ENCODE measurements at regions not wholly inside any gene's neighbourhood (a gene's known extent, or its start where the extent isn't known, plus 50 kb on each side); places are given as distances from the start of the nearest gene placed in this dataset.

DNA sequence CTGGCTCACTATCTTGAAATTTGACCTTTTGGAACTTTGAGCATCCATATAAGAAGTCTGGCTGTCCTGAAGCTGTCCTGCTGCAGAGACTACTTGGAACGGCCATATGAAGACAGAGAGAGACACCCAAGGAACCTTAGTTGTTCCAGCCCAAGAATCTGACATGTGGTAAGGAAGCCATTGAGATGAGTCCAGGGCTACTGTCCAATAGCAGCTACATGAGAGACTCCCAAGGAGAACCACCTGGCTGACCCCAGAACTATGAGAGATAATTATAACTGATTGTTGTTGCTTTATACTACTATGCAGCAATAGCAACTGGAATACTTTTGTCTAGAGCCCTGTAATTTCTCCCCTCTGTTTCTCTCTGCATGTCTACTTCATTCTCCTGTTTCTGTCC, 234.3 kb upstream of the TANK start:
- DNase-seq: no peak

DNA sequence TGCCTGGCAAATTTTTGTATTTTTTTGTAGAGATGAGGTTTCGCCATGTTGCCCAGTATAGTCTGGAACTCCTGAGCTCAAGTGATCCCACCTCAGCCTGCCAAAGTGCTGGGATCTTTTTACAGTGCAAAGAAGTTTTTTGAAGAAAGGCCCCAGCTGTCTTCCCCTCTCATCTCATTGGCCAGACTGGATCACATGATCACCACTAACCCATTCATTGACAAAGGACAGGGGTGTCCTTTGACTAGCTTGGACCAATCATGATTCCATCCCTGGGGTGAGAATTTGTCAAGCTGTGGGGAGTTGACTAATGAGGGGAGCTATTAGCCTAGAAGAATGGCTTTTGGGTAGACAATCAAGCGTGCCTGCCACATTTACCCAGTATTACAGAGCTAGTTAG, 232.9 kb upstream of the TANK start:
- no peak for DNase-seq

DNA sequence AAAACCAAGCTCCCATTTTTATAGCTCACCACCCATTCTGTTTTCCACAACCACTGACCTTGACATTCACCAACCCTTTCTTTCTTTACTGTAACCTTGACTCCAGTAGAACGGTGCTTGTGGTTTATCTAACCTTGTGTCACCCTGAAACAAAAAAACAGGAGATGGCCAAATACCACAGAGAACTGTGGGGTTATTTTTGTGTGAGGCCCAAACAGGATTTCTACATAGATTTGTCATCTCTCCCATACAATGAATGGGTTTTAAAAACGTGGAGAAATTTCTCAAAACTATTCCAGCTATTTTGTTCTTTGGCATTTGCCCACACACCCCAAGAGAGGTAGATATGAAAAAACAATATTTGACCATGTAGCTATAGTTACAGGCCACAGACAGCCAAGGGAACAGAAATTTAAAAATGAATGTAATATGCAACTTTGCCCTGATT, 231.3 kb upstream of the TANK start:
- no peak for DNase-seq

DNA sequence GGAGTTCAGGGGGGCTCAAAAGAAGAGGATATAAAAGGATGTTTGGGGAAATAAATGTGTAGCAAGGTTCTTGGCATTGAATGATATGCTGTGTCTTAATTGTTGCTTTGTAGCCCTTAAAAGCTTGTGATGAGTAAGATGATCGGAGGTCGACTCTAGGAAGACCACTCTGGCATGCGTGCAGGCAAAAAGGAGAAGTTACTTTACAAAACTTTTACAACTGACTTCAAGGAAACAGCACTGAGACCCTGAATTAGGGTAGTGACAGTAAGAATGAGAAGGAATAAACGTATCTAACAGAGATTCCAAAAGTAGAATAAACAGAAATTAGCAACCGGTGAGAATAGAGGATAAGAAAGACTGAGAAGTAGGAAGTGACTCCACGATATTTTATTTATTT, 228.7 kb upstream of the TANK start:
- DNase-seq: no peak

DNA sequence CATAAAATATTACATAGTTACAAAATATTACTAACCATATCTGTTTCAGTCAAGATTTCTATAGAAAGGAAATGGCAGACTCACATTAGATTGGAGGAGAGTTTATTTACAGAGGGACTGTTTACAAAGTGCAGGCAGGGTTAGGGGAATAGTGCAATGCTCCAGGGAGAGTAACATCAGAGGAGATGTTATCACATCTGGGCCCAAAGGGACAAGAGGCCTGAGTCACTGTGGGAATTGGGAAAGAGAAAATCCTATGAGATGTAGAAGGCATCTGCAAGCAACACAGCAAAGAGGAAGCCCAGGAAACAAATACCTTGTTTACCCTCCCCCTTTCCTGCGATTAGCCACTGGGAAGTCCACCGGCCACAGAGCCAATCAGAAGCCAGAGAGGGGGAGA, 227.3 kb upstream of the TANK start:
- DNase-seq: no peak

DNA sequence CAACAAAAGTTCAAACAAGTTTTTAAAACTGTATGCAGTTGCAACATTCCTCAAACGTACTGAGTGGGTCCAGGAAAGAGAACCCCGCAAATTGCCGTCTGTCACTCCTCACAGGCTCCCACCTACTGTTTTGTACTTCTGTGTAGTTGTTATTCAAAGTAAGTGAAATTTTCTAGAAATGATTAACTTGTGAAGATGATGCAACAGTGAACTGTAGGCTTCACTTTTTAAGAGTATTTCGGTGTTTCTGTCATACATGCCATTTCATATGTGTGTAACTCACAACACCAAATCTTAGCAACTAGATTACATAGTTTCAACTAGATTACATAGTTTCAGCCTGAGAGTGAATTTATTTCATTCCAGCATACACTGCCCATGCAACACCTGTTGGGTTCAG, 226.0 kb upstream of the TANK start:
- DNase-seq: no peak

DNA sequence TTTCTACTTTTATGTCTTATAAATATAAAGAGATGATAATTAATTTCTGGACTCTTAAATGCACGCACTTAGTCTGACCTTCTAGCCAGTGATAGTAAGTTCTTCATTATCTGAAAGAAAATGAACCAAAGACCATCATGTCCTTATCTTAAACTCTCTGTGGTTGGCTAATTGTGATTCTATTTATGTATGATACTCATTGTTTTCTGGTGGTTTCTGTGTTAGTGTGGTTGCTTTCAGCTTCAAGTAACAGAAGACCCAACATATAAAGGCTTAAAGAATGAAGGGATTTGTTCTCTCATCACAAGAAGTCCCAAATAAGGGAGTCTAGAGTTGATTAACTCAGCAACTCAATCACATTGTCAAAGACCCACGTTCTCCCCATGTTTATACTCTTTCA, 225.2 kb upstream of the TANK start:
- no peak for DNase-seq

DNA sequence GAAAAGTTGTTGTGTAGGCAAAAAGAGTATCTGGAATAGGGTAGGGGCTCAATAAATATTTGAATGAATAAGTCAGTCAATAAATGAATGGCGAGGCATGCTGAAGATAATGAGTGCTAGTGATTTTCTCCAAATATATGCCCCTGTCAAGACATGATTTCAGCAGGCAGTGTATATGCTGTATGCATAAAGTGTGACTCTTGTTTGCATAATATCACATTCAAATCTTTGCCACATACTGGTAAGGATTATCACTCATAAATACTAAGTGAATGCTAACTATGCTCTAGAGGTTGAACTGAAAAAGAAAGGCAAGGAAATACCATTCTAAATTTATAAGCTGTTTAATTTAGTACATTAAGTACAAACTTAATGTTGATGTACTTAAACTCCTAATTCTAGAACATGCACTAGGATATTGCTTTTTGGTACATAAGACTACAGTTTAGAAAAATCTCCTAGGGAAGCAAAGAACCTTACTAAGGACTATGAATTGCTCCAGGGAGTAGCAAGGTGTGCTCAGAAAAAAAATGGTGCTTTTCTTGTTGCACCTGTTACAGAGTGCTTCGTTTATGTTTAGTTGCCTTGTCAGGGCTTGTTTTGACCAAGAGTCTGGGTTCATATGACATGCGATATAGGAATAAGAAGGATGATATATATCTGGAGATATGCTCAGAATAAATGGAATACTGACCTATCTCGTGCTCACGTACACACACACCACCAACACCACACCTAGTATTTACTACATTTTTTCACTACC, 224.0 kb upstream of the TANK start:
- no peak for DNase-seq

DNA sequence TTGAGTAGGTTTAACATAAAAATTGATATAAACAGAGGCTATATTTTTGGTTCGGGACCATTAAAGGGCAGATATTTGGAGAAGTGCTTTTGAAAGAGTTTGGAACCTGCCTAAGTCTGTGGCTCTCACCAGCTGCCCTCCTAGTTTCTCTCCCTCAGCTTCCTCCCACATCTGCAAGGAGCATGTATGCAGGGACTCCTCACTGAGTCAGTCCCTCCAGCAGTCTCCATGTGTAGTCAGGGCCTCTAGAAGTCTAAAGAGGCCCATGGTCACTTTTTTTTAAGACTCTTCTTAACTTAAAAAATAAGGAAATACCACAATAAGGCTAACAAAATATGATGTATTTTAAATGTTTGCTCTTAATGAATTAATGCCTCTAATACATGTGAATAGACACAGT, 220.0 kb upstream of the TANK start:
- no peak for DNase-seq

DNA sequence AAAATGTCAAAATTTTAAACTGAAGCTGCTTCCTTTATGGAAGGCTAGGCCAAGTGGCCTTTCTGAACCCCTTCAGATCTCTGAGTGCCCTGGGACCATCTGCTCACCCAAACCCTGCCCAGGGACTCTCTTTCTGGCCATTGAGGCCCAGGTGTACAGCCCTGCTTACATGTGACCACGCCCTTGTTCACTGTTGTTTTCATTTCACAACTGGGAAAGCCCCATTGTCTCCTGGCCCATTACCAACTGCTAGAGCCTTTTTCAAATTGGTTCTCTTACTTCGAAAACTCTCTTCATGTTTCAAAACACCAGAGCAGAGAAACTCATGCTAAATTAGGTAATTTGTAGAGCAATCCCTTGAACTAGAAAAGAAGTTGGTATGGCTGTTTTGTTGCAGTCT, 219.5 kb upstream of the TANK start:
- no peak for DNase-seq

DNA sequence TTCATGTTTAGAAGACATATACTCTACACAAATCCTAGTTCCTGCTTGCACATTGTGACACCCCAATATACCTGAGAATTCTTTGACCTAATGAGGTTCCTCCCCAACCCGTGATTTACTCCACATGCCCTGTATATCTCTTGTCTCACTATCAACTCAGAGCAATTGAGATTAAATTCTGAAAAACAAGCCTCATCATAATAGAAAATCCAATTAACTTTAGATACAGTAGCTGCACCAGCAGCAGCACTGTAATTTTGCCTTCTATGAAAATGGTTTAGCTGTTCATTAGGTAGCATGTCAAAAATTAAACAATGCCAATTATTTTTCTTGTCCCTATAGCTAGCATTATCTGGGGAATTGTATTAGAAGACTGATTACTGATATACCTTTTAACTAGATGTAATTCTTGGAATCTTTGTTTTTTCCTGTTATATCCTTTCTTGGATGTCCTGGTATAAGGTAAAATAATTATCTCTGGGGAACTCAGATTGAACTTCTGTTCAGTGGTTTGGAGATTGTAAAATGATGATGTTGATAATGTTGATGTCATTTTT, 218.9 kb upstream of the TANK start:
- DNase-seq: no peak

DNA sequence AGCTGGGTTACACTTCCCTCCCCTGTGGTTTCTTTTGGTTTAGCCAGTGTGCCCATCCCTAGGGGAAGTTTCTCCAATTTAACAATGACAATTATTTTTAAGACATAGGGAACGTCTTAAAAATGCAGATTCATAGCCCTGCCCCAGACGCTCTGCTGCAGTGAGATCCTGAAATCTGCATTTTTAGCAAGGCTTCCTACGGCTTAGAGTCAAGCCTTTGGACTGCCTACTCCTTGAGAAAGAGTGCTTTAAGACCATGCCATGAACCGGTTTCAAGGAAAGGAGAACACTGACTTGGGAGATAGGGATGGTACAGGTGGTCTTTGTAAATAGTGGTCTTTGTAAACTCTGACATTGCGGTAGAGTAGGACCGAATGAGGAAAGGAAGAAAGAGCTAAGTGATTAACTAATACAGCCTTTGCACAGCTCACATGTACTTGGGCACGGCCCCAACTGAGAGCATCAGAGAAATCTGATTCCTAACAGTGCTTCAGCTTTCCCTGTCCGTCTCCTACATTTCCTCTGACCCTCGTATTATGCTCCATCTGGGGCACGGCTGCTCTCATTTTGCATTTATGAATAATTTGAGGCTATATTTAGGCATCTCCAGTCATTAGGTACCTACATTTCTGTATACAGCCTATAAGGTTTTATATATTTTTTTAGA, 217.6 kb upstream of the TANK start:
- no peak for DNase-seq

DNA sequence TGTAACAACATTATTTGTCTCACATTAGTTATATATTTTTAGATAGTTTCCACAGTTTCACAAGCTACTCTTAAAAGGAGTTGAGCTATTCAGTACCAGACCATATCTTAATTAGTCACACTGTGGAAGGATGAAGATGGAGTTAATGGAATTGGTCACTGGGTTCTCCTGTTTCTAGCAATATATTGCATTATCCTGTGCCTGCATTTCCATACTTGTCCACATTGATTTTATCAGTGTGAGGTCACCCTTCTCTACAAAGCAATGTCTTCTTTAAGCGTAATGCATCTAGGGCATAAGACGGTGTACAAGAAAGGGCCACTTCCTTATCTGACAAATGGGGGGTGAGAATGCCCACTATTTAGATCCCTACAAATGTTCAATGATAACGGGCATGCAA, 216.8 kb upstream of the TANK start:
- no peak for DNase-seq

DNA sequence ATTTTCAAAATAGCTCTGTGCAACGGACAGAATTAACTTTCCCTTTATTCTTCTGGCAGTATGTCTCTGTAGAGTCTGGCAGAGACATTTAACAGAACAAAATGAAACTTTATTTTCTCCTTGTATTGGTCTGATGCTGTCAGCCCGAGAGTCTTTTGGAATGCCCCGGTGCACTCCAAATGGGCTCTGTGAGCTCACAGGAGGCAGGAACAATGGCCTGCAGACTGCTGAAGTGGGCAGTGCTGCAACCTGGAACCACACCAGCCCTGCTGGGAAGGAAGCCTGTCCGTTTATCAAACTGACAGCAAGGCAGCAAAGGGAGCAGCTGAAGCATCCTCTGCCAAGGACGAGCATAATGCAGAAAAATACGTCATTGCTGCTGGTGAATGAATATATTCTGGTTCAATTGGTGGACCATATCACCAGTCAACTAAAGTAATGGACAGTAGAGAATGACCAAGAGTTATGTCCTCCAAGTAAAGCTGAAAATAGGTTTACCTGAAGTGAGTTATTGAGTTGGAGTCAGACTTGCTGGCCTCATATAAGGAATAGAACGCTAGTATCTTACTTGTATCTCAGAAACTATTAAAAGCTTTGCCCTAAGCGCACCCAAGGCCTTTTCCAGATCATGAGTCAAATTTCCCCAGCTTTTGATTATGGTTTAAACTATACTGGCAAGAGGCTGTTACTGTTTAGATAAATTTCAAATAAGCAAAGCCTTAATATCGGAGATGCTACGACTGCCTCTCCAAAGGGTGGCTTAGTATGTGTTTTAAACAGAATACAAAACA, 207.6 kb upstream of the TANK start:
- no peak for DNase-seq

DNA sequence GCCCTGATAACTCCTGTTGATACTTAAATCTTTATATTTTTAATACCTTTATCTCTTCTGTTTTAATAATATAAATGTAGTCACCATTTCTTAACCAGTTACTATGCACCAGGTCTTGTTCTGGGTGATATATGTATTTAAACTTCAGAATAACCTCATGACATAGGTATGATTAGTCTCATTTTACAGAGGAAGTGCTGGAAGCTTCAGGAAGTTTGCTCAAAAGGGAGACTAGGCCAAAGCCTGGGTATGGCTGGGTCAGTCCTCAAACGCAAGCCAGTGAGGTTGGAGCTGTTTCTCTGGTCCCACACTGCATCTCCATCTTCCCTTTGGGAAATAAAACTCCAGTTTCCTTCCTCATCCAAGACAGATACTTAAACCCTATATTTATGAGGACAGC, 204.7 kb upstream of the TANK start:
- no peak for DNase-seq

DNA sequence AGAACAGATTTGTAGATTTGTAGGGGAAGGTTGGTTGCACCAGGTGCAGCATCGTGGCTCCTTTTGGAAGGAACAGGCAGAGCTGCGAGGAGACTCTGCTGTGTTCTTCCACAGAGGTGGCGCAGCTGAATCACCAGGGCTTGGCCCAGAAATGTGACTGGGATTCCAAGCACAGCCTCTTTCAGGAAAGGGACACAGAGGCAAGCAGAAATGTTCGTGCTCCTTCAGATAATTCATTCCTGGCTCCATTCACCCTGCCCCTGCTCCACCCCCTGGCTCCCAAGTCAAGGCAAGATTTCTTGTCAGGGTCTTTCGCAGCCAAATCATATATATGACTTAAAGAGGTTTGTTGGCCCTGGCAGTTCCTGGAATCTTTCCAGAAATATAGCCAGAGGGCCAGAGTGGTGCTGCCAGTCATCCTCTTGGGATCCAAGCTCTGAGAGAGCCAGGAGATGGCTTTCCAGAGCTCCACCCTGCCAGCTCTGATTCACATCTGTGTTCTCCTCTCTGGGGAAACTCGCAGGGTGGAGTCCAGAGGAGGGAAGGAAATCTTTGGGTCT, 203.9 kb upstream of the TANK start:
- DNase-seq: no peak

DNA sequence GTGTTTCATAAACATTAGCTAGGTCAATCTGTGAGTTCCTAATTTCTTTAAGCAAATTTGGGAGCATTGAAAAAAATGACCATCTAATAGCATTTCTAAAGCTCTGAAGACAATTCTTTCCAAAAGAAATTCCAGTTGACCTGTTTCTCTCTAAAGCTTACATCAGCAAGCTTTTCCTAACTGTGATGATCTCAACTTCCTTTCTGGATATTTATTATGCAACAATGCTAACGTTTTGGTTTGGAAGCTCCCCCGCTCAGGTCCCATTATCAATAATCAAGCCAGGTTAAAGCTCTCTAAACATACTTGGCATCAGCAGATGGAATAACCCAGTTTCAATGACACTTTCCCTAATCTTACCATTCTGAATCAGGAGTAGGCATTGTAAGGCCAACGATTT, 196.3 kb upstream of the TANK start:
- DNase-seq: no peak

DNA sequence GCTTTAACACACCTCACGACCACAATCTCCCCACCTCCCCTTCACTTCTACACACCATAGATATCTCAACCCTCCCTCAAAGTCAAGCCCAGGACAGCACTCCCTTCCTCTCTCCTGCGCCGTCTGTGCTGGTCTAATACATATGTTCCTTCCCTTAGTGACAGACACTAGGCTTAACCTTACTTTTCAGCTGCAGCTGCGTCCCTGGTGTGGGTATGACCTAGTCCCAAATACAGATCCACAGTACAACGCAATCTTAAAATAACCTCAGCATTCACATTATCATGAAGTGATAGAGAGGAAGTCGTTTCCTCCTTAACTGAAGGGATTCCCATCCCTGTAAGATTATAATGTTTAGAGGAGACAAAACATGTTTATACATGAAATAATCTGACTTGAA, 192.7 kb upstream of the TANK start:
- no peak for DNase-seq

DNA sequence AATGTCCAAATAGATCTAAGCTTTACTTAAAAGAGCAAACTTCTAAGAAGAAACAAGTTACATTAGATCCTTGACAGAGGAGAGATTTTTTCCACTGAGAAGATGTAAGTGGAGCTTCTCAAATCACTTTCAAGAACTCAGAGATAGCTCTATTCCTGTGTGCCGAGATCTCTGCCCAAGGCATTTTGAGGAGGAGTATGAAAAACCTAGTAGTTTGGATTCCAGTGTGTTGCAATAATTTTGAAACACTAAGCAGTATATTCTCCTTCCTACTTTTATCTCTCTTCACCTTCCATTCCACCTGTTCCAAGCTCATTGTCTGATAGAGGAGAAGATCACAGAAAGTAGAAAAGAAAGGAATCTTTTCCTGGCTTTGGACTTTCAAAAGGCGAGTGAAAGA, 192.0 kb upstream of the TANK start:
- DNase-seq: no peak

DNA sequence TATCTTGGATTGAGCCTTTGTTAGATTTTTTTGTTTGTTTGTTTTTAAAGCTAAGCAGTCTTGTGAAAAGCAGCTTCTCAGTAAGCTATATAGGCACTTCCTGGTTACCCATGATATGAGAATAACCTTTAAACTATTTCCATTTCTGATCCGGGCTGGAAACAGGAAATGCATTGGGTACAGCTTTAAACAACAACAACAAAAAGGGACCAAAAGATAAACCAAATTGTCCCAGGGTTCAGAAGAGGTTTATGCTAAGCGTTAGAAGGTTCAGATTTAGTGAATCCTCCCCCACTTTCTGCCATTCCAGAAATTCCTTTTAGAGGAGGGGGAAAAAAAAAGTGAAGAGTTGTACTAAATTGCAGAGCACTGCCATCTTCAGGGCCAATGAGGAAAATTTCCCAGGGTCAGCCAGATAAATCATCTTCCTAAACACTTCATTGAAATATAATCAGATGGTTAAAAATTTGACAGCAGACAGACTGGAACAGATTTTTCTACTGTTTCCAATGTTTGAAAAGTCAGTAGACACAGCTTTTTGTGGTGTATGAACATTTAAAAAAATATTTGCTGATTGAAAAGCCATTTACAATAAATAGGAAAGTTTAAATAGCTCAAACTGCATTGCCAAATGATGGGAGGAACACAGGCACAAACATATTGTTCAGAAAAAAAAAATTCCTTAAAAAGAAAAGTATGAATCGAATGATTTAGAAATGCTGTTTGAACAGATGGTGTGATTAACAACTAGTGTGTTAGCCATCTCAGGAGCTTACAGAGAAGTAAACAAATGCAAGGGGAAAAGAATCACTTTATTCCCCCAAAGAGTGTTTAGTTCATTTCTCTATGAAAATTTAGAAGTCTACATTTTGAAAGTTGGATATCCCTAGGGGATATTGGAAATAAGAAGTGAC, 189.9 kb upstream of the TANK start:
- no peak for DNase-seq

DNA sequence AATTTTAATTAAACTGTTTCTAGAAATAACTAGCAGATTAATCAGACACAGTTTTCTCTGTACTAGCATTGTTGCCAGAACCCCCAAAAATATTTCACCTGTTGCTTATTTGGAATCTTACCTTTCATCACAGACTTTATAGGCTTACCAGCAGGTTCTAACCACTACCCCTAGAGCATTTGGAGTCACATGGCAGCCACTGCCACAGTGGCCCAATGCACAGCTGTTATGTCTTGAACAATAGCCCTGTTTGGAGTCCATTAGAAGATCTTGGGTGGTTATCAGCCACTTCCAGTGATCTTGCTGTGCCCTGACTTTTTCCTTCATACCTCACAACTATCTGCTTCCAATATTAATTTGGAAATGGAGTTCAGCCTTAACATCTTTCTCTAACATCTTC, 186.2 kb upstream of the TANK start:
- no peak for DNase-seq

DNA sequence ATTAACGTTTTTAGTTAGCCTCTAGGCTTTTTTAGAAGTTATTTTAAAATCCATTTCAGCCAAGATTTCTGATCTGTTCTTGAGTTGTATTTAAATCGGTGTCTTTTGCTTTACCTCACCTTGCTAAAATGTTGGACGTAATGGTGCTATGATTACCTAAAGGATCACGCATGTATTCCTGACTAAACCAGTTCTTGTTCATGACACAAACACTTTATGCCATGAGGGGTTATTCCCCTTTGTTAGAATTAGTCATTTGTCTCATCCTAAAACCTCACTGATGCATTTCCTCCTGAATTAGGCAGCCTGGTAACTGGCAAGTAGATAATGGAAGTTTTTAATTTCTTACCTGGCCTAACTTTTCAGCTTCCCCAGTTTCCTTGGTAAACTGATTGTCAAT, 185.4 kb upstream of the TANK start:
- DNase-seq: no peak

Data from activated effector memory CD4-positive, alpha-beta T cell treated with anti-CD3 and anti-CD28 coated beads, Interleukin-2, amount 50 U/mL, for 16 hours (primary cell).